ENCODE measurements at regions not wholly inside any gene's neighbourhood (a gene's known extent, or its start where the extent isn't known, plus 50 kb on each side); places are given as distances from the start of the nearest gene placed in this dataset.

DNA sequence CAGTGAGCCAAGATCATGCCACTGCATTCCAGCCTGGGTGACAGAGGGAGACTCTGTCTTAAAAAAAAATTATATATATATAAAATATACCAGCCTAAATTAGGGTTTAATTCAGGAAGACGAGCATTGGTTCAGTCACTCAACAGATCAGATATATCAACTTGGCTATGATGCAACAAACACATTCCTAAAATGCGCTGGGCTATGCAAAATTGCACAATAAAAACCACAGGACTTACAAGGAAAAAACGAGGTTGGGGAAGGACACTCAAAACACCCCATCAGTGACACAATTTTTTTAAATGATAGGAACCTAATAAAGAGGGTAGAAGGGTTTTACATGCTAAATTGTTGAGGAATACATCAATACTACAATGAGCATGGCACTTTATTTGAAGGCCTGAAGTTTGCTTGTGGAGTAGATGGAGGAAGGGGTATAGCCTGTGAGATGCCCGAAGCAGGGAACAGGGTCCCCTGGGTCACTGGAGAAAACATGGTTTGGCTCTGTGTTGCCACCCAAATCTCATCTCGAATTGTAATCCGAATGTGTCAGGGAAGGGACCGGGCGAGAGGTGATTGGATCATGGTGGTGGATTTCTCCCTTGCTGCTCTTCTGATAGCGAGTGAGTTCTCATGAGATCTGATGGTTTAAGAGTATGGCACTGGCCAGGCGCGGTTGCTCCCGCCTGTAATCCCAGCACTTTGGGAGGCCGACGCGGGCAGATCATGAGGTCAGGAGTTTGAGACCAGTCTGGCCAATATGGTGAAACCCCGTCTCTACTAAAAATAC is 71.2 kb downstream of the TNFAIP2 start:
- no peak for DNase-seq
- ATAC-seq, result no peak
- Histone ChIP-seq H3K9me3 (no peaks in the 10 kb centered on the region), H3K27ac (no peak overlapping the region), H3K4me3 (no peak overlapping the region), H3K4me1 (peaks cover 14 to 17% of the 10 kb centered on the region in 2 donors), H3K36me3 (no peaks in the 10 kb centered on the region), H3K27me3 (no peaks in the 10 kb centered on the region)
- intact Hi-C loops (cut with DNase I; ENCODE audit: low total_unique reads), result no loop called here
- in situ Hi-C loops (cut with MboI; ENCODE audit: low sequenced_read_pairs in 4 of 4), result loop anchor here in 3 of 4 donors (10.0 to 25.0 kb wide), 2 partner anchors 90 to 93 kb away; no protein-coding TSS in a partner anchor
- TF ChIP-seq CTCF (IDR thresholded peaks at IDR 0.05 in 4 of 5, conservative IDR thresholded peaks at IDR 0.05 in 1 of 5), result no peak
- no peak for TF ChIP-seq POLR2A (IDR thresholded peaks at IDR 0.05)

DNA sequence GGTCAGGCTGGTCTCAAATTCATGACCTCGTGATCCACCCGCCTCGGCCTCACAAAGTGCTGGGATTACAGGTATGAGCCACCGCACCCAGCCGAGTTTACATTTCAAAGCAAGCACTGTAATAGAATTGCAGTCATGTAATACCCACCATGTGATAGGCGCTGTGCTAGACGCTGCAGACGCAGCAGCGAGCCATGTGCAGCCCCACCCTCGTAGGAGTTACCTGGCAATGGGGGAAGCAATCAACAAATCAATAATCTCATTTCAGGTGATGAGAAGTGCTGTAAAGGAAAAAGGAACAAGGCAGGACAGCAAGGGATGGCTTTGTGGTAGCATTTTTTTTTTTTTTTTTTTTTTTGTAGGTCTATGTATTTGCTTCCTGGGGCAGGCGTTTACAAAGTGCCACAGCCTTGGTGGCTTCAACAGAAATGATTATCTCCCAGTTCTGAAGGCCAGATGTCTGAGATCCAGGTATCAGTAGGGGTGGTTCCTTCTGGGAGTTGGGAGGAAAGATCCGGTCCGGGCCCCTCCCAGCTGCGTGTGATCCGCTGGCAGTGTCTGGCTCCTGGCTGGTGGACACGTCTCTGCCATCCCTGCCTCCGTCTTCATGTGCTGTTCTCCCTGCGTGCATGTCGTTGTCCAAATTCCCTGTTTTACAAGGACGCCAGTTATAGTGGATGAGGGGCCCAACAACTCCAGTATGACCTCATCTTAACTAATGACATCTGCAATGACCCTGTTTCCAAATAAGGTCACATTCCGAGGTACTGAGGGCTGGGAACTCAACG is 72.8 kb downstream of the TNFAIP2 start:
- TF ChIP-seq CTCF (IDR thresholded peaks at IDR 0.05 in 4 of 5, conservative IDR thresholded peaks at IDR 0.05 in 1 of 5) (no peak), POLR2A (IDR thresholded peaks at IDR 0.05) (no peak)
- Histone ChIP-seq H3K27me3 (no peaks in the 10 kb centered on the region), H3K27ac (no peak overlapping the region), H3K9me3 (no peaks in the 10 kb centered on the region), H3K36me3 (no peaks in the 10 kb centered on the region), H3K4me3 (no peak overlapping the region), H3K4me1 (peaks cover 16 to 17% of the 10 kb centered on the region in 2 donors)
- intact Hi-C loops (cut with DNase I; ENCODE audit: low total_unique reads) (no loop called here), in situ Hi-C loops (cut with MboI; ENCODE audit: low sequenced_read_pairs in 4 of 4) (loop anchor here in 3 of 4 donors (10.0 to 25.0 kb wide), 2 partner anchors 89 to 91 kb away; no protein-coding TSS in a partner anchor)
- no peak for ATAC-seq
- no peak for DNase-seq

DNA sequence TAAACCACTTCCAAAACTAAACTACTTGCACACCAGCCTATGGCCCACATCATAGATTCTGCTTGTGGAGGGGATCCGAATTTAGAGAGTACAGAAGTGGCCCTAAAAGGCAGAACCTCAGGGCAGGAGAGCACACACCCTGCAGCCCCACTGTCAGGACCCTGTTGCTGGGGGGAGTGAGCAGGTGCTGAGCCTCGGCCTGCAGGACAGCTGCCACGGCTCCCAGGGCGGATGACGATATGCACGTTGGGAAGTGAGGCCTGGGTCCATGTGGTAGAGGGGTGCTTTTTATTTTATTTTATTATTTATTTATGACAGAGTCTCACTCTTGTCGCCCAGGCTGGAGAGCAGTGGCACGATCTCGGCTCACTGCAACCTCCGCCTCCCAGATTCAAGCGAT is 73.5 kb downstream of the TNFAIP2 start:
- H3K9me3 ChIP-seq, result no peaks in the 10 kb centered on the region
- ATAC-seq (no peak), DNase-seq (no peak)
- no peaks in the 10 kb centered on the region for H3K36me3 ChIP-seq
- TF ChIP-seq CTCF (IDR thresholded peaks at IDR 0.05 in 4 of 5, conservative IDR thresholded peaks at IDR 0.05 in 1 of 5) (no peak), POLR2A (IDR thresholded peaks at IDR 0.05) (no peak)
- H3K4me3 ChIP-seq, result no peak overlapping the region
- H3K27ac ChIP-seq, result no peak overlapping the region
- H3K27me3 ChIP-seq, result no peaks in the 10 kb centered on the region
- H3K4me1 ChIP-seq, result peaks cover 16 to 17% of the 10 kb centered on the region in 2 donors
- in situ Hi-C loops (cut with MboI; ENCODE audit: low sequenced_read_pairs in 4 of 4) (loop anchor here in 3 of 4 donors (10.0 to 25.0 kb wide), 2 partner anchors 88 to 91 kb away; no protein-coding TSS in a partner anchor), intact Hi-C loops (cut with DNase I; ENCODE audit: low total_unique reads) (no loop called here)

DNA sequence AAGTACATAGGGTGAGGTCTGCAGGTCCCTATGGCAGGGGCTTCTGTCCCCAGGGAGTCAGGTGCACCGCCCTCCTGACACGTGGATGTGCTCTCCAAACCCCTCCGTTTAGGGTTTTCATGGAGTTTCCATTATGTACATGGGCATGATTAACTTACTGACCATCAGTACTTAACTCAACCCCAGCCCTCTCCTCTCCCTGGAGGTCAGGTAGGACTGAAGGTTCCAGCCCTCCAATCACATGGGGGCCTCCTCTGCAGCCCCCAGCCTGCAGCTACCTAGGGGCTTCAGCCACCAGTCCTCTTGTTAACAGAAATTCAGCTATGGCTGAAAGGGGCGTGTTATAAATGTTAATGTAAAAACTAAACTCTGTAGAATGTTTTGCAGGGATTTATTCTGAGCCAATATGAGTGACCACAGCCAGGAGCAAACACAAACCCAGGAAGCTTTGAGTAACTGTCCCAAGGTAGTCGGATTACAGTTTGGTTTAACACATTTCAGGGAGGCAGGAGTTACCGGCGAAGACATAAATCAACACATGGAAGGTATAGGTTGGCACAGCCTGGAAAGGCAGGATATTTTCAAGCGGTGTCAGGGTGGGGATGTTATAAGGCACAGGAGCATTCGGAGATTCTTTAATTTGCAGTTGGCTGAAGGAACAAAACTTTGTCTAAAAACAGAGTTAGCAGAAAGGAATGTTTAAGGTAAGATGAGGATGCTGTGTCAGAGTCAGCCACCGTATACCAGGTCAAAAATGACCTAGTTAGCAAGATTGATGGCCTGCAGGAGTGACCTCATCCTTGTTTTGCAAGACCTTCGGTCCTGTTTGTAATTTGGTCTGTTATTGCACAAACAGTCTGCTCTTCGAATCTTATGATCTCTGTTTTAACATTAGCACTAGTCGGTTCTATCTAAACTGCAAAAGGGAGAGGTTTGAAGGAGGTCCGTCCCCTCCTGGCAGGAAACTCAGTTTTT is 75.2 kb downstream of the TNFAIP2 start:
- Histone ChIP-seq H3K36me3 (no peaks in the 10 kb centered on the region), H3K27me3 (no peaks in the 10 kb centered on the region), H3K27ac (peak overlapping the region; percentile 73 to 82 (median 80)), H3K4me1 (peaks cover 16 to 17% of the 10 kb centered on the region in 2 donors), H3K4me3 (no peak overlapping the region), H3K9me3 (no peaks in the 10 kb centered on the region)
- in situ Hi-C loops (cut with MboI; ENCODE audit: low sequenced_read_pairs in 4 of 4), result loop anchor here in 3 of 4 donors (10.0 to 25.0 kb wide), 2 partner anchors 86 to 89 kb away; no protein-coding TSS in a partner anchor
- intact Hi-C loops (cut with DNase I; ENCODE audit: low total_unique reads), result loop anchor here (2.0 kb wide), 2 partner anchors 42 to 82 kb away; no protein-coding TSS in a partner anchor
- DNase-seq (peak; percentile 60 to 73), ATAC-seq (peak; percentile 99)
- TF ChIP-seq POLR2A (IDR thresholded peaks at IDR 0.05) (peak in 1 of 2 donors; percentile 31), CTCF (IDR thresholded peaks at IDR 0.05 in 4 of 5, conservative IDR thresholded peaks at IDR 0.05 in 1 of 5) (no peak)
